WI38 (cell line): ENCODE measurements at regions not wholly inside any gene's neighbourhood (a gene's known extent, or its start where the extent isn't known, plus 50 kb on each side); places are given as distances from the start of the nearest gene placed in this dataset.

Source experiments
- H3K4me3 ChIP-seq: 2 replicates; pipeline ENCODE4 v1.5.1; 2011; ENCODE audit warnings: low read depth, mild to moderate bottlenecking, control low read depth, low read length
- TF ChIP-seq, protein P1 (sequence below): IDR thresholded peaks from 2 replicates; pipeline ENCODE4 v1.5.1; 2012; ENCODE audit warnings: low read depth, mild to moderate bottlenecking, control low read depth, low read length

DNA sequence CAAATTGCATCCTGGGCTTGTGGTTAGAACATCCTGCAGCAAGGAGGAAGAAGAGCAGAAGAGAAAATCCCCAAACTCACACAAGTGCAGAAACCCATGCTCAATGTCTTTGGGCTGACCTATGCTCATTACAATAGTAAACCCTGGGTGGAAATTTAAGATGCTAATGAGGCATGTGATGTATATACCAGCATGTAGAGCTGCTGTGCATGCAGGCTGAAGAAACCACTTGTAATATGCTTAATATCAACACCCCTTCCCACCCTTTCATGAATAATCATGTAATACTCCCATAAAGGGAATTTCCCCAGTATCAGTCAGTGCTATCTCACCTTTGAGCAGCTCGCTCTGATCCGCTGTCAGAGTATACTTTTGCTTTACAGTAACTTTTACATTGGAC, 90.0 kb upstream of the GRIK2 start:
- TF ChIP-seq, protein P1, sequence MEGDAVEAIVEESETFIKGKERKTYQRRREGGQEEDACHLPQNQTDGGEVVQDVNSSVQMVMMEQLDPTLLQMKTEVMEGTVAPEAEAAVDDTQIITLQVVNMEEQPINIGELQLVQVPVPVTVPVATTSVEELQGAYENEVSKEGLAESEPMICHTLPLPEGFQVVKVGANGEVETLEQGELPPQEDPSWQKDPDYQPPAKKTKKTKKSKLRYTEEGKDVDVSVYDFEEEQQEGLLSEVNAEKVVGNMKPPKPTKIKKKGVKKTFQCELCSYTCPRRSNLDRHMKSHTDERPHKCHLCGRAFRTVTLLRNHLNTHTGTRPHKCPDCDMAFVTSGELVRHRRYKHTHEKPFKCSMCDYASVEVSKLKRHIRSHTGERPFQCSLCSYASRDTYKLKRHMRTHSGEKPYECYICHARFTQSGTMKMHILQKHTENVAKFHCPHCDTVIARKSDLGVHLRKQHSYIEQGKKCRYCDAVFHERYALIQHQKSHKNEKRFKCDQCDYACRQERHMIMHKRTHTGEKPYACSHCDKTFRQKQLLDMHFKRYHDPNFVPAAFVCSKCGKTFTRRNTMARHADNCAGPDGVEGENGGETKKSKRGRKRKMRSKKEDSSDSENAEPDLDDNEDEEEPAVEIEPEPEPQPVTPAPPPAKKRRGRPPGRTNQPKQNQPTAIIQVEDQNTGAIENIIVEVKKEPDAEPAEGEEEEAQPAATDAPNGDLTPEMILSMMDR: no peak
- no peak overlapping the region for H3K4me3 ChIP-seq

DNA sequence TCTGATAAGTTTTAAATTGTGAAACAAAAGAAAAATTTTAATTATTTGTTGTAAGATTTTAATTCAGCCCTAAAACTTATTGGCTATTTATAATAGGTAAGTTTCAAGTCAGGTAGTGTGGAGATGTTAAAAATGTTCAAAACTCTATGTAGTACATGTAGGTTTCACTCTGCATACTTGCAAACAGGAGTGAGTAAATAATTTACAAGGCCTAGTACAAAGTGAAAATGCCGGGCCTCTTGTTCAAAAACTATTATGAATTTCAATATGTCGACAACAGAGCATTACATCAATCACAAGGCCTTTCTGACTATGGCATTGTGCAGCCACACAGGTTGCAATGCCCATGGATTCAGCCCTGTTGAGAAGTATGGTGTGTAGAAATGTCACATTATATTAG, 80.9 kb upstream of the GRIK2 start:
- TF ChIP-seq, protein P1: no peak
- no peak overlapping the region for H3K4me3 ChIP-seq

DNA sequence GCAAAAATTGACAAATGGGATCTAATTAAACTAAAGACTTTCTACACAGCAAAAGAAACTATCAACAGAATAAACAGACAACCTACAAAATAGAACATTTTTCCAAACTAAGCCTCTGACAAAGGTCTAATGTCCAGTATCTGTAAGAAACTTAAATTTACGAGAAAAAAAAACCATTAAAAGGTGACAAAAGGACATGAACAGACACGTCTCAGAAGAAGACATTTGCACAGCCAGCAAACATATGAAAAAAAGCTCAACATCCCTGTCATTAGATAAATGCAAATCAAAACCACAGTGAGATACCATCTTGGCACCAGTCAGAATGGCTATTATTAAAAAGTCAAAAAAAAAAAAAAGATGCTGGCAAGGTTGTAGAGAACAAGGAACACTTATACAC, 70.6 kb upstream of the GRIK2 start:
- TF ChIP-seq, protein P1: no peak
- no peak overlapping the region for H3K4me3 ChIP-seq

DNA sequence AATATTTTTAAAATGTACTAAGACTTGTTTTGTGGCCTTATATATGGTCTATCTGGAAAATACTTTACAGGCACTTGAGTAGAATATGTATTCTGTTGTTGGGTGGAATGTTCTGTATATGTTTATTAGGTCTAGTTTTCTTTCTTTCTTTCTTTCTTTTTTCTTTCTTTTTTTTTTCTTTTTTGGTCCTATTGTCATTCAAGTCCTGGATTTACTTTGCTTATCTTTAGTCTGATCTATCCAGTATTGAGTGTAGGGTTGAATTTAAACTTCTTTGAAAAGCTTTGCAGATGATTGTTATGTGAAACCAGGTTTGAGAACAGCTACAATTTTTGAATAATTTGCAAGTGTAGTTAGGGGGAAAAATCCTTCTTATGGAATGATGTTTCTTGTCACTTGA, 67.1 kb upstream of the GRIK2 start:
- H3K4me3 ChIP-seq: no peak overlapping the region
- TF ChIP-seq, protein P1: no peak

DNA sequence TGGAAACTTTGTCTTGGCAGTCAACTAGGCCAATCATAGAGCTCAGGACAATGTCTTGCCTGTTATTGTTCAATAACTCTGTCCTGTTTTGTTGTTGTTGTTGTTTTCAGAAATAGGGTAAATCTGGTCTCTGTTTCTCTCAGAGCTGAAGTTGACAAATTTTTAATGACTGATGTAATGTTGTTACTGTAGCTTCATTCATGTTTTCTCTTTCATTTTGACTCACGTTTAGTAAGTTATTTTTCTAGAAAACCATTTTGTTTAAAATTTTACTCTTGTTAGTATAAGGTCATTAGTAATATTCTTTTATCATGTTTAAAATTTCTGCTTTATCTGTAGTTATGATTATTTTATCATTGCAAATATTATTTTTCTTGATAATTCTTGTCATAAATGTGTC, 51.6 kb upstream of the GRIK2 start:
- TF ChIP-seq, protein P1: no peak

More for the DNA sequence above, 51.6 kb upstream of the GRIK2 start:
- no peak overlapping the region for H3K4me3 ChIP-seq
